ENCODE measurements at regions not wholly inside any gene's neighbourhood (a gene's known extent, or its start where the extent isn't known, plus 50 kb on each side); places are given as distances from the start of the nearest gene placed in this dataset.

- Histone ChIP-seq H3K27me3 (ENCODE audit: control insufficient read depth in 4 of 4, insufficient read depth in 4 of 4, low read length in 3 of 4) (no peaks in the 10 kb centered on the region), H3K36me3 (ENCODE audit: control insufficient read depth in 4 of 4, insufficient read depth in 3 of 4, low read depth in 1 of 4, low read length in 3 of 4) (no peaks in the 10 kb centered on the region), H3K27ac (ENCODE audit: low read depth in 1 of 2, low read length in 2 of 2) (no peak overlapping the region), H3K9ac (ENCODE audit: low read depth in 1 of 2, low read length in 2 of 2) (no peak overlapping the region), H3K4me3 (ENCODE audit: low read depth in 1 of 3, low read length in 3 of 3) (no peak overlapping the region), H3K4me1 (ENCODE audit: control insufficient read depth in 4 of 4, insufficient read depth in 4 of 4, low read length in 3 of 4) (no peaks in the 10 kb centered on the region), H3K9me3 (ENCODE audit: control insufficient read depth in 4 of 4, low read length in 3 of 4) (no peaks in the 10 kb centered on the region)
- DNase-seq (ENCODE audit: low spot score) = no peak
- WGBS = 18% methylated on average over 1 of the region's 1 CpG
- TF ChIP-seq FOXA2 (IDR thresholded peaks at IDR 0.05) (no peak), EGR1 (IDR thresholded peaks at IDR 0.05; ENCODE audit: low read depth in 2 of 2) (no peak), REST (IDR thresholded peaks at IDR 0.05) (no peak), SP1 (IDR thresholded peaks at IDR 0.05) (no peak), TAF1 (conservative IDR thresholded peaks at IDR 0.05) (no peak), NR2F2 (IDR thresholded peaks at IDR 0.05) (no peak), JUND (IDR thresholded peaks at IDR 0.05) (no peak), MAX (IDR thresholded peaks at IDR 0.05) (no peak), YY1 (IDR thresholded peaks at IDR 0.05) (no peak), HNF4A (conservative IDR thresholded peaks at IDR 0.05) (no peak), ATF3 (IDR thresholded peaks at IDR 0.05) (no peak), GABPA (IDR thresholded peaks at IDR 0.05 in 1 of 2, conservative IDR thresholded peaks at IDR 0.05 in 1 of 2) (no peak), HNF4G (IDR thresholded peaks at IDR 0.05) (no peak), FOXA1 (IDR thresholded peaks at IDR 0.05) (no peak), RXRA (IDR thresholded peaks at IDR 0.05) (no peak)
- TF ChIP-seq, protein P1, sequence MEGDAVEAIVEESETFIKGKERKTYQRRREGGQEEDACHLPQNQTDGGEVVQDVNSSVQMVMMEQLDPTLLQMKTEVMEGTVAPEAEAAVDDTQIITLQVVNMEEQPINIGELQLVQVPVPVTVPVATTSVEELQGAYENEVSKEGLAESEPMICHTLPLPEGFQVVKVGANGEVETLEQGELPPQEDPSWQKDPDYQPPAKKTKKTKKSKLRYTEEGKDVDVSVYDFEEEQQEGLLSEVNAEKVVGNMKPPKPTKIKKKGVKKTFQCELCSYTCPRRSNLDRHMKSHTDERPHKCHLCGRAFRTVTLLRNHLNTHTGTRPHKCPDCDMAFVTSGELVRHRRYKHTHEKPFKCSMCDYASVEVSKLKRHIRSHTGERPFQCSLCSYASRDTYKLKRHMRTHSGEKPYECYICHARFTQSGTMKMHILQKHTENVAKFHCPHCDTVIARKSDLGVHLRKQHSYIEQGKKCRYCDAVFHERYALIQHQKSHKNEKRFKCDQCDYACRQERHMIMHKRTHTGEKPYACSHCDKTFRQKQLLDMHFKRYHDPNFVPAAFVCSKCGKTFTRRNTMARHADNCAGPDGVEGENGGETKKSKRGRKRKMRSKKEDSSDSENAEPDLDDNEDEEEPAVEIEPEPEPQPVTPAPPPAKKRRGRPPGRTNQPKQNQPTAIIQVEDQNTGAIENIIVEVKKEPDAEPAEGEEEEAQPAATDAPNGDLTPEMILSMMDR (IDR thresholded peaks at IDR 0.05; ENCODE audit: low read depth, low read length, missing input control) = no peak
Observed at GRCh38 chr13:47081850-47082249, 185.0 kb upstream of the HTR2A start.

DNA sequence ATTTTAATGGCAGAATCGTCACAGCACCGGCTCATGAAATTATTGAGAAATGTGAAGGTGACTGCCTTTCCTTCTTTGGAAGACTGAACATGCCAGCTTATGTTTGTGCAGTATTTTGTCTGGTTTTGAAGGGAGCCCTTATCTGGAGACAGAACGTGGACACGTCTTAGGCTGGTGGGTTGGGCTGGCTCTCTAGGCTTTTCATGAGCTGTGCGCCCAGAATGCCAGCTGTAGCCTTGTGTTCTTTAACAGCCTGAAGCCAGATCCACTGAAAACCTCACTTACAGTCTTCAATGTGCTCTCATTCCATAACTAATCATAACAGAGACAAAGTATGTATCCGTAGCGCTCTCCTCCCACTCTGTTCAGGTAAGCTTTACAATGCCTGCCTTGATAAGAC lies 184.4 kb upstream of the HTR2A start:
- no peak overlapping the region for H3K4me3 ChIP-seq (ENCODE audit: low read depth in 1 of 3, low read length in 3 of 3)
- H3K27ac ChIP-seq (ENCODE audit: low read depth in 1 of 2, low read length in 2 of 2) = no peak overlapping the region
- no peaks in the 10 kb centered on the region for H3K9me3 ChIP-seq (ENCODE audit: control insufficient read depth in 4 of 4, low read length in 3 of 4)
- no peak overlapping the region for H3K9ac ChIP-seq (ENCODE audit: low read depth in 1 of 2, low read length in 2 of 2)
- H3K4me1 ChIP-seq (ENCODE audit: control insufficient read depth in 4 of 4, insufficient read depth in 4 of 4, low read length in 3 of 4) = no peaks in the 10 kb centered on the region
- no peaks in the 10 kb centered on the region for H3K27me3 ChIP-seq (ENCODE audit: control insufficient read depth in 4 of 4, insufficient read depth in 4 of 4, low read length in 3 of 4)
- DNase-seq (ENCODE audit: low spot score) = no peak
- 77% methylated on average over 7 of the region's 7 CpGs for WGBS
- no peaks in the 10 kb centered on the region for H3K36me3 ChIP-seq (ENCODE audit: control insufficient read depth in 4 of 4, insufficient read depth in 3 of 4, low read depth in 1 of 4, low read length in 3 of 4)
- TF ChIP-seq SP1 (IDR thresholded peaks at IDR 0.05) (no peak), YY1 (IDR thresholded peaks at IDR 0.05) (no peak), JUND (IDR thresholded peaks at IDR 0.05) (no peak), MAX (IDR thresholded peaks at IDR 0.05) (no peak), GABPA (IDR thresholded peaks at IDR 0.05 in 1 of 2, conservative IDR thresholded peaks at IDR 0.05 in 1 of 2) (no peak), RXRA (IDR thresholded peaks at IDR 0.05) (no peak), FOXA1 (IDR thresholded peaks at IDR 0.05) (no peak), ATF3 (IDR thresholded peaks at IDR 0.05) (no peak), RAD21 (IDR thresholded peaks at IDR 0.05) (no peak), TAF1 (conservative IDR thresholded peaks at IDR 0.05) (no peak), EGR1 (IDR thresholded peaks at IDR 0.05; ENCODE audit: low read depth in 2 of 2) (no peak), FOXA2 (IDR thresholded peaks at IDR 0.05) (no peak), NR2F2 (IDR thresholded peaks at IDR 0.05) (no peak), HNF4A (conservative IDR thresholded peaks at IDR 0.05) (no peak), HNF4G (IDR thresholded peaks at IDR 0.05) (no peak)
- TF ChIP-seq, protein P1 (IDR thresholded peaks at IDR 0.05; ENCODE audit: low read depth, low read length, missing input control) = no peak
- TF ChIP-seq, protein P2, sequence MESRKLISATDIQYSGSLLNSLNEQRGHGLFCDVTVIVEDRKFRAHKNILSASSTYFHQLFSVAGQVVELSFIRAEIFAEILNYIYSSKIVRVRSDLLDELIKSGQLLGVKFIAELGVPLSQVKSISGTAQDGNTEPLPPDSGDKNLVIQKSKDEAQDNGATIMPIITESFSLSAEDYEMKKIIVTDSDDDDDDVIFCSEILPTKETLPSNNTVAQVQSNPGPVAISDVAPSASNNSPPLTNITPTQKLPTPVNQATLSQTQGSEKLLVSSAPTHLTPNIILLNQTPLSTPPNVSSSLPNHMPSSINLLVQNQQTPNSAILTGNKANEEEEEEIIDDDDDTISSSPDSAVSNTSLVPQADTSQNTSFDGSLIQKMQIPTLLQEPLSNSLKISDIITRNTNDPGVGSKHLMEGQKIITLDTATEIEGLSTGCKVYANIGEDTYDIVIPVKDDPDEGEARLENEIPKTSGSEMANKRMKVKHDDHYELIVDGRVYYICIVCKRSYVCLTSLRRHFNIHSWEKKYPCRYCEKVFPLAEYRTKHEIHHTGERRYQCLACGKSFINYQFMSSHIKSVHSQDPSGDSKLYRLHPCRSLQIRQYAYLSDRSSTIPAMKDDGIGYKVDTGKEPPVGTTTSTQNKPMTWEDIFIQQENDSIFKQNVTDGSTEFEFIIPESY (IDR thresholded peaks at IDR 0.05) = no peak
